ENCODE measurements at regions not wholly inside any gene's neighbourhood (a gene's known extent, or its start where the extent isn't known, plus 50 kb on each side); places are given as distances from the start of the nearest gene placed in this dataset.

- TF ChIP-seq CTCF (conservative IDR thresholded peaks at IDR 0.05; ENCODE audit: low read length) (no peak), EZH2phosphoT487 (IDR thresholded peaks at IDR 0.05; ENCODE audit: borderline replicate concordance) (no peak)
These were observed 1418.2 kb downstream of the TBC1D22A start for GRCh38 chr22:48180631-48181030.
